GM12875 (cell line): ENCODE measurements at regions not wholly inside any gene's neighbourhood (a gene's known extent, or its start where the extent isn't known, plus 50 kb on each side); places are given as distances from the start of the nearest gene placed in this dataset.

Experiments
- H3K4me3 ChIP-seq: one replicate; pipeline ENCODE4 v1.5.1; 2011; ENCODE audit warnings: low read depth, low read length, control low read depth
- CTCF ChIP-seq: IDR thresholded peaks from 2 replicates; pipeline ENCODE4 v1.5.1; 2011; ENCODE audit warnings: low read depth, mild to moderate bottlenecking, control low read depth, inconsistent platforms, low read length, moderate library complexity, borderline replicate concordance; ENCODE audit not compliant: insufficient read depth

- no peak for TF ChIP-seq CTCF
- no peak overlapping the region for H3K4me3 ChIP-seq
Observed at GRCh38 chr20:10965936-10966470, 292.2 kb upstream of the JAG1 start.

GRCh38 chr20:10970109-10970508, 296.3 kb upstream of the JAG1 start:
- no peak for TF ChIP-seq CTCF
- H3K4me3 ChIP-seq: no peak overlapping the region

- H3K4me3 ChIP-seq: no peak overlapping the region
- TF ChIP-seq CTCF: no peak
Observed at GRCh38 chr20:10971096-10971495, 297.3 kb upstream of the JAG1 start.

GRCh38 chr20:10972219-10972860, 298.5 kb upstream of the JAG1 start:
- TF ChIP-seq CTCF: no peak
- H3K4me3 ChIP-seq: no peak overlapping the region

- no peak overlapping the region for H3K4me3 ChIP-seq
- no peak for TF ChIP-seq CTCF
Observed at GRCh38 chr20:10976051-10976450, 302.3 kb upstream of the JAG1 start.

- H3K4me3 ChIP-seq: no peak overlapping the region
- no peak for TF ChIP-seq CTCF
Observed at GRCh38 chr20:10978019-10978702, 304.4 kb upstream of the JAG1 start.

GRCh38 chr20:10978713-10979112, 304.9 kb upstream of the JAG1 start:
- no peak for TF ChIP-seq CTCF
- no peak overlapping the region for H3K4me3 ChIP-seq
